ENCODE measurements at regions not wholly inside any gene's neighbourhood (a gene's known extent, or its start where the extent isn't known, plus 50 kb on each side); places are given as distances from the start of the nearest gene placed in this dataset.
A peak's percentile ranks its signal among the peaks of the same experiment; 100 is the strongest.

- H3K9me3 Mint-ChIP-seq: peaks cover 5% of the 10 kb centered on the region
- peaks cover 11% of the 10 kb centered on the region for H3K4me1 Mint-ChIP-seq
- H3K27ac Mint-ChIP-seq: no peak overlapping the region
- no peak overlapping the region for H3K4me3 Mint-ChIP-seq
- no peak for TF ChIP-seq CTCF (IDR thresholded peaks at IDR 0.05; ENCODE audit: unreplicated experiment)
- no peaks in the 10 kb centered on the region for H3K36me3 Mint-ChIP-seq
- no peak for DNase-seq (ENCODE audit: low spot score in 2 of 2, unreplicated experiment in 2 of 2)
- no peaks in the 10 kb centered on the region for H3K27me3 Mint-ChIP-seq (ENCODE audit: low read depth)
These were observed 106.0 kb downstream of the COPRS start for GRCh38 chr17:31753011-31753410.

DNA sequence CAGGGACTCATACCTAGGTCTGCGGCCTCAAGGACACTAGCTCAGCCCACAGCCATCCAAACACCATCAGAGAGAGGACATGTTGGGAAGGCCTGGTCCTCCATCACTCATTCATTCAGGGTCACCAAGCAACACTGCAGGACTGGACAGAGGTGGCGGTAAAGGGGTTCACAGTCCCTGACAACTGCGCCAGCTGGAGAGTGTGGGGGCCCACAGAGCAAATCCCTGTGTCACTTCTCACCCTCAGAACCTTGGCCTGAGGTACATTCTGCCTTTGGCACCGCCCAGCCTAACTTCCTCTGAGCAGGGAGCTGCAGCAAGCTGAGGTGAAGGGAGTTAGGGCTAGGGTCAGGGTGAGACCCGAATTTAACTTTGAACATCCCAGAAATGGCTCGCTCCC lies 106.5 kb downstream of the COPRS start:
- DNase-seq (ENCODE audit: low spot score in 2 of 2, unreplicated experiment in 2 of 2): no peak
- Mint-ChIP-seq H3K4me1 (peaks cover 11% of the 10 kb centered on the region), H3K36me3 (no peaks in the 10 kb centered on the region), H3K27me3 (ENCODE audit: low read depth) (no peaks in the 10 kb centered on the region), H3K27ac (no peak overlapping the region), H3K9me3 (peaks cover 5% of the 10 kb centered on the region), H3K4me3 (no peak overlapping the region)
- TF ChIP-seq CTCF (IDR thresholded peaks at IDR 0.05; ENCODE audit: unreplicated experiment): no peak

GRCh38 chr17:31750578-31750977 lies 108.5 kb downstream of the COPRS start:
- Mint-ChIP-seq H3K4me3 (no peak overlapping the region), H3K27me3 (ENCODE audit: low read depth) (no peaks in the 10 kb centered on the region), H3K4me1 (peaks cover 11% of the 10 kb centered on the region), H3K27ac (no peak overlapping the region), H3K9me3 (no peaks in the 10 kb centered on the region), H3K36me3 (no peaks in the 10 kb centered on the region)
- no peak for DNase-seq (ENCODE audit: low spot score in 2 of 2, unreplicated experiment in 2 of 2)
- no peak for TF ChIP-seq CTCF (IDR thresholded peaks at IDR 0.05; ENCODE audit: unreplicated experiment)

GRCh38 chr17:31748881-31749280 lies 110.2 kb downstream of the COPRS start:
- Mint-ChIP-seq H3K9me3 (no peaks in the 10 kb centered on the region), H3K4me3 (no peak overlapping the region), H3K4me1 (peaks cover 19% of the 10 kb centered on the region), H3K27ac (peak overlapping the region; percentile 4), H3K27me3 (ENCODE audit: low read depth) (no peaks in the 10 kb centered on the region), H3K36me3 (no peaks in the 10 kb centered on the region)
- no peak for DNase-seq (ENCODE audit: low spot score in 2 of 2, unreplicated experiment in 2 of 2)
- no peak for TF ChIP-seq CTCF (IDR thresholded peaks at IDR 0.05; ENCODE audit: unreplicated experiment)

GRCh38 chr17:31746884-31747495 lies 112.1 kb downstream of the COPRS start:
- Mint-ChIP-seq H3K9me3 (no peaks in the 10 kb centered on the region), H3K27me3 (ENCODE audit: low read depth) (no peaks in the 10 kb centered on the region), H3K4me3 (no peak overlapping the region)

More at GRCh38 chr17:31746884-31747495, 112.1 kb downstream of the COPRS start:
- Mint-ChIP-seq H3K36me3 (no peaks in the 10 kb centered on the region), H3K27ac (no peak overlapping the region), H3K4me1 (peaks cover 30% of the 10 kb centered on the region)
- TF ChIP-seq CTCF (IDR thresholded peaks at IDR 0.05; ENCODE audit: unreplicated experiment): no peak
- DNase-seq (ENCODE audit: low spot score in 2 of 2, unreplicated experiment in 2 of 2): no peak
